OCI-M1 (cell line): ENCODE measurements at regions not wholly inside any gene's neighbourhood (a gene's known extent, or its start where the extent isn't known, plus 50 kb on each side); places are given as distances from the start of the nearest gene placed in this dataset.

Source experiments
- DNase-seq: peaks from one replicate; lab custom pipeline; 2025; lab: John Stamatoyannopoulos, UW

GRCh38 chr4:53775381-53775780, 184.1 kb upstream of the LNX1 start:
- no peak for DNase-seq

DNA sequence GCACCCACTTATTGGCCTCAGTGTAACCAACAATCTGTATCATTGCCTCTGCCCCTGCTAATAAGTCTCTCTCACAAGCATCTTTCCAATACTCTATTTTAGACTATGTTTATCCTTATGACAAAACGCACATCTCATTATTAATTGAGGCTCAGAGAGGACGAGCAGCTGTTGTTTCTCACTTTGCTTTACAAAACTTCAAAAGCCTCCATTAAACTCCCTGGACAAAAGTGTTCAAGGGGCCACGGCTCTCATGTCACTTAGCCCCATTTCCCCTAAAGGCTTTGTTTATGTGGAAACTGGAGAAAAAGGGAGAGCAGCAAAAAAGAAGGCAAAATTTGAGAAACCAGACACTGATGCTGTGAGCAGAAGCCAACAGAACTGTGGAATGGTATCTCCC, 180.0 kb upstream of the LNX1 start:
- no peak for DNase-seq

DNA sequence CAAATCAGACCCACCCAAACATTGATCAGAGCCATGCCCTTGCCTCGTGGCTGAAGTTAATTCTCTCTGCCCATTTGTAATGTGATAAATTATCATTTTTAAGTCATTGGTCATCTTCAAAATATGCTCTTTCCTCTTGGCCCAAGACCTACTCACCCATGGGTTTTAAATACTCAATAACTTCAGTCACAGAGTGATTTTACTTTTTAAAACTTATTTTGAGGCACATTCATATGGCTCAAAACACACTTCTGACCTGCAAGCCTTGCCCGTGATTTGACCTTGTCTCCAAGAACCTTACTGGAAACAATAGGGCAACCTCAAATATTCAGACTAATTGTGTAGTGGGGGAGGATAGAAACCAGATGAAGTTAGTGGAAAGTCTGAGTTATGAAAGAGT, 176.2 kb upstream of the LNX1 start:
- no peak for DNase-seq

- no peak for DNase-seq
These were observed 173.6 kb upstream of the LNX1 start for GRCh38 chr4:53764761-53765490.

- DNase-seq: no peak
These were observed 172.7 kb upstream of the LNX1 start for GRCh38 chr4:53763813-53764597.

GRCh38 chr4:53755656-53756055, 164.4 kb upstream of the LNX1 start:
- DNase-seq: no peak

DNA sequence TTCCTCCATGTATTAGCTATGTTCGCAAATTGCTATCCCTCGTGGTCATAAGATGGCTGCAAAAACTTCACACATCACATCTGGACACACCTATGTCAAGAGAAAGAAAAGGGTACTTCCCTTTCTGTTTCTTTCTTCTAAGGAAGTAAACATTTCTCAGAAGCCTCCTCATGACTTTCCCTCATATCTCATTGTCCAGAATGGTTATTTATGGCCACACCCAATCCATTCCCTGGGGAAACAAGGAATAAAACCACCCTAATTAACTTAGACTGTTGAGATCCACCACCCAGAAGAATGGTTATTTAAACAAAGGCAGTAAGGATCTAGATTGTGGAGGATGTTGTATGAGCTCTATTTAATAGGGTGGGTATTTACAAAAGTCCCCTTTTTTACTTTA, 160.8 kb upstream of the LNX1 start:
- DNase-seq: no peak

DNA sequence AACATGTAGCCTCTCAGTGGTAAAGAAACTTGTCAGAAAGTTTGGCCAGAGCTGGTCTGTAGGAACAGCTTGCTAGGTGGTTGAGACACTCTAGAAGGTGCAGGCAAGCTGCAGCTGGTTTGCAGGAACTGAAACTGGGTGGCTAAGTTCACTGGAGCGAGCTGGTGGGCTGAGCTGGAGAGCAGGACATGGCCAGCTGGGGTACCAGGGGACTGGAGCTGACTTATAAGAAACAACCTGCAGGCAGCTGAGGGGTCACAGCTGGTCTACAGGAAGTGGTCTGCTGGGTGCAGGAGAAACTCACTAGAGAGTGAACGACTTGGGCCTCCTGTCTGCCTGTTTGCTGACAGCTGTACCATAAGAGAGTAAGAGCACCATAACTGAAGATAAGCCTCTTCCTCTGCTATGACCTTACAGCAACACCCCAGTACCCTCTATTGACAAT, 157.1 kb upstream of the LNX1 start:
- DNase-seq: no peak

GRCh38 chr4:53747401-53747800, 156.1 kb upstream of the LNX1 start:
- DNase-seq: no peak

GRCh38 chr4:53744446-53745160, 153.3 kb upstream of the LNX1 start:
- no peak for DNase-seq

- no peak for DNase-seq
These were observed 143.5 kb upstream of the LNX1 start for GRCh38 chr4:53734584-53735353.

DNA sequence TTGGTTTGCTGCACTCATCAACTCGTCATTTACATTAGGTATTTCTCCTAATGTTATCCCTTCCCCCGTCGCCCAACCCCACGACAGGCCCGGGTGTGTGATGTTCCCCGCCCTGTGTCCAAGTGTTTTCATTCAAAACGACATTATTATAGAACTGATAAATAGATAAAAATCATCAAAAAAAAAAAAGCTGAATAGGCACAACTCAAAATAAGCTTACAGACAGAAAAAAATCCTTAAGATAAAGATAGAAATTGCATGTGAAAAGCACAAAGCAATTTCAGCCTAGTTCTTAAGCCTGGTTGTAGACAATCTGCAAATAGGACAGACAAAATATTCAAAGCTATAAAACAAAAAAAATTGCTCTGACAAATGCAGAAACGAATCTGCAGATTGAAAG, 142.9 kb upstream of the LNX1 start:
- no peak for DNase-seq

- no peak for DNase-seq
These were observed 141.4 kb upstream of the LNX1 start for GRCh38 chr4:53732661-53733060.

DNA sequence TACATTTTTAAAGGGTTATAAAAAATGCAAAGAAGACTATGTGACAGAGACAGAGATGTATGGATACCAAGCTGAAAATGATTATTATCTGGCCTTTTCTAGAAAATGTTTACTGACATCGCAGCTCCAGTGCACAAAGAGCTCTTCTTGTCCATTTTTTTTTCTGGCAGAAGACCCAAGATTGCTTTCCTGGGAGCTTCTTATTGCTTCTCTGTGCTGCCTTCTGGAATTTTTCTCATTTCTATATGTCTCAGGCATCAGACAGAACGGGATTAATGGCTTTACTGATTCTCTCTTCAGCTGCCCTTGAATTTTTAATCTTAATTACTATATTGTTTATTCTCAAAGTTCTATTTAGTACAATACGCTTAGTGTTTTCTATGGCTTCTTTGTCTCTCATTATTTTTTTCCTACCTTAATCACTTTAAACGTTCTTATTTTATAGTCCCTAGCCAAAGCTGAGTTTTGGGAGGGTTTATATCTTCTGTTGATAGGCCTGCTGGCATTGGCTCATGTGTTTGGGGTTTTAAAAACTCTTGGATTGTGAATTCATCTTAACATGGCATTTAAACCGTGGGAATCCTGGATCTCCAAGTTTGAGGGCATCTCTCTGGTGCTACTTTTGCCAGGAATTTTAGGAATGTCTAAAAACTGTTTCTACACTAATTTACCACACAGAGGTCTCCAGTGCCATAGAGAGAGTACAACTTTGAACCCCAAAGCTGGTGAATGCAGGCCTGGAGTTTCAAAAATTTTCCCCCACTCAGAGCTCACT, 138.9 kb upstream of the LNX1 start:
- no peak for DNase-seq

DNA sequence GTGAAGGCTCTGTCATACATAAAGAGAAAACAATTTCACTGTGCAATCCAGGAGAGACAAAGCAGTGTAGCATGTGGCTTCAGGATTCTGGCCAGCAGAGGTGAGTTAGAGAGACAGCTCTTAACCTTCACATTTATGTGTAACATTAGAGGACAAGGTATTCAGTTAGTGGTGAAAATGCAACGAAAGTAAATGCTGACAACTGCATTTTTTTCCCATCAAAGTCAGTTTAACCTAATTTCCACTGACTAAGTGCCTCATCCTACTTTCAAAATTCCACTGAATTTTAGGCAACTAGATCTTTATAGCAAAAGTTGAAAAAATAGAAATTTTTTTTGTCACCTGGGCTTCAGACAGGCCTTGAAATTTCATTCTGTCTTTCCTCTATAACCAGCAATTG, 130.8 kb upstream of the LNX1 start:
- DNase-seq: no peak

GRCh38 chr4:53721263-53721662, 130.0 kb upstream of the LNX1 start:
- no peak for DNase-seq

DNA sequence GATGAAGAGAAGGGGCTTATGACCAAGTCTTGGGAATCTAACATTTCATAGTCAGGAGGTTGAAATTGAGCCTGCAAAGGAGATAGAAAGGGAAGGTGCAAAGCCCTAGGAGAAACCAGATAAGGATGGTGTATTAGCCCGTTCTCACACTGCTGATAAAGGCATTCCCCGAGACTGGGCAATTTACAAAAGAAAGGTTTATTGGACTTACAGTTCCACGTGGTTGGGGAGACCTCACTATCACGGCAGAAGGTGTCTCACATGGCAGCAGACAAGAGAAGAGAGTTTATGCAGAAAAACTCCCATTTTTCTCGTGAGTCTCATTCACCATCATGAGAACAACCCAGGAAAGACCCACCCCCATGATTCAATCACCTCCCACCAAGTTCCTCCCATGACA, 129.5 kb upstream of the LNX1 start:
- DNase-seq: no peak

GRCh38 chr4:53717064-53717549, 125.8 kb upstream of the LNX1 start:
- DNase-seq: no peak

DNA sequence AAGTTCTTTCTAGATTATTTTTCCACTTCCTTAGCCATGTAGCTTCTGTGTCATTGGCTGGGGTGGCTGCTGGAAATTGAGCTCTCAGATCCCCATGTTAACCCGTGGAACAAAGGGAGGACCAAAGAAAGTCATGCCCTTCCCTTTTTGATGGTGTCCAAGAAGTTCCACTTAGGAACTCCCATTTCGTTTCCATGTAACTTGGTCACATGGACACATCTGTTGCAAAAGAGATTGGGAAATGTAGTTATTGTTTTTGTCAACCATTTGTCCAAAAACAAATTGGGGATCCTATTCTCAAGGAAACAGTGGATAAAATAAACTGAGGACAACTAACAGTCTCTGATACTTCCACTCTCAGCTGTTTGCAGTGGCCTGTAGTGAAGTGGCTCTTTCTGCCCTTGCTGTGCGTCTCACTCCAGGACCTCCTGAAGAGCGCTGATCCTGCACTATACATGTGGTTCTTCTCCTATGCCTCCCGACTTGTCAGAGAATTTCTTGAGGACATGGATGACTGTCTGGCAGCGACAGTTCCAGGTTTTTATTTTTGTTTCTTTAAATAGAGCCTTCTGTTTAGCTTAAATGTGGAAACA, 125.3 kb upstream of the LNX1 start:
- no peak for DNase-seq

DNA sequence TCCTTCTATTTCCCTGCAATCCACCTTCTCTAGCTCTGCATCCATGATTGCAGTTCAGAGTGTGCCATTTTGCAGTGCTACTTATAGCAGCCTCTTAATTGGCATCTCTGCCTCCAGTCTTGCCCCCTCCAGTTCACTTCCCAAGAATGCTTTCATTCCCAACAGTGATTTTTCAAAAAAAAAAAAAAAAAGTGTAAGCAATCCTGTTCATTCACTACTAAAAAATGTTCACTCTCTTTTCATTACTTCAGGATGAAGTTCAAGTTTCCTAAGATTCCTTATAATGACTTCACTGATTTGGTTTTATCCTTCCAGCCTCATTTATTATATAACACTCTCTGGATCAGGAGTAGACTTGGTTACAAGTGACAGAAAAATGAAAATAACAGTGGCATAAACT, 124.7 kb upstream of the LNX1 start:
- DNase-seq: no peak
